Activated CD4-positive, alpha-beta memory T cell treated with anti-CD3 and anti-CD28 coated beads for 36 hours (primary cell): ENCODE measurements at regions not wholly inside any gene's neighbourhood (a gene's known extent, or its start where the extent isn't known, plus 50 kb on each side); places are given as distances from the start of the nearest gene placed in this dataset.

Source experiments
- CTCF ChIA-PET: fragments of 350-600 bp; sonication (Branson Sonifier 250); formaldehyde crosslinking; loops from one replicate; lab custom pipeline; 2021; ENCODE audit warnings: antibody characterized with exemption, inconsistent platforms; lab: Charles Lee
- POLR2A ChIA-PET: fragments of 350-600 bp; sonication (Branson Sonifier 250); formaldehyde crosslinking; loops from one replicate; lab custom pipeline; 2021; ENCODE audit warnings: antibody characterized with exemption; lab: Charles Lee
- DNase-seq: peaks from one replicate; pipeline ENCODE4 v3.0.0-alpha.2; 2020
- H3K27ac Mint-ChIP-seq: one replicate; pipeline ENCODE4 v1.8.0; 2021; ENCODE audit warnings: mixed read lengths
- H3K27me3 Mint-ChIP-seq: one replicate; pipeline ENCODE4 v1.8.0; 2021; ENCODE audit warnings: mixed read lengths
- H3K36me3 Mint-ChIP-seq: one replicate; pipeline ENCODE4 v1.8.0; 2021; ENCODE audit warnings: mixed read lengths
- H3K4me1 Mint-ChIP-seq: one replicate; pipeline ENCODE4 v1.8.0; 2021; ENCODE audit warnings: low read depth, mixed read lengths
- H3K4me3 Mint-ChIP-seq: one replicate; pipeline ENCODE4 v1.8.0; 2021; ENCODE audit warnings: mild to moderate bottlenecking, mixed read lengths
- H3K9me3 Mint-ChIP-seq: one replicate; pipeline ENCODE4 v1.8.0; 2021; ENCODE audit warnings: mixed read lengths
- intact Hi-C: fragments of 100-400 bp; cut with micrococcal nuclease; formaldehyde crosslinking; loops from one replicate; pipeline ENCODE4 v1.15.1; 2023

DNA sequence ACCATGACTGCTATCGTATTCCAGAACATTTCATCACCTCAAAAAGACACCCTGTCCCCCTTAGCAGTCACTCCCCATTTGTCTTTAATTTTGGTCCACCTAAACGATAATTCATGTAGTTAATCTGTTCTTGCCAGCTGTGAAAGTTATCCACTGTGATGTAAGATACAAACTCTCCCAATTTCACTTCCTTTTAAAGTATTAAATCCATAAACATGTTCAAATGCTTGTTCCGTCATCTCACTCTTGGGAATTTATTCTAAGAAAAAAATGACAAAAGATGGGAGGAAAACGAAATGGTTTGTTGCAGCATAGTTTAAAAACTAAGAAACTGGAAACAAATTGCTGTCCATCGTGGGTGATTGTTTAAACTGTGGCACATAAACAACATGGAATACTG lies 53.7 kb upstream of the IRF2 start:
- H3K4me1 Mint-ChIP-seq, result peaks cover 11% of the 10 kb centered on the region
- H3K4me3 Mint-ChIP-seq, result no peak overlapping the region
- no peak for DNase-seq
- intact Hi-C loops, result no loop called here
- CTCF ChIA-PET, result interaction anchor here (0.7 to 1.3 kb wide), 2 partner anchors 10 to 358 kb away, joined by 3 read pairs; no protein-coding TSS in a partner anchor
- no peaks in the 10 kb centered on the region for H3K27me3 Mint-ChIP-seq
- H3K36me3 Mint-ChIP-seq, result peaks cover 13% of the 10 kb centered on the region
- POLR2A ChIA-PET, result no interaction called here
- H3K27ac Mint-ChIP-seq, result no peak overlapping the region
- peaks cover 20% of the 10 kb centered on the region for H3K9me3 Mint-ChIP-seq

DNA sequence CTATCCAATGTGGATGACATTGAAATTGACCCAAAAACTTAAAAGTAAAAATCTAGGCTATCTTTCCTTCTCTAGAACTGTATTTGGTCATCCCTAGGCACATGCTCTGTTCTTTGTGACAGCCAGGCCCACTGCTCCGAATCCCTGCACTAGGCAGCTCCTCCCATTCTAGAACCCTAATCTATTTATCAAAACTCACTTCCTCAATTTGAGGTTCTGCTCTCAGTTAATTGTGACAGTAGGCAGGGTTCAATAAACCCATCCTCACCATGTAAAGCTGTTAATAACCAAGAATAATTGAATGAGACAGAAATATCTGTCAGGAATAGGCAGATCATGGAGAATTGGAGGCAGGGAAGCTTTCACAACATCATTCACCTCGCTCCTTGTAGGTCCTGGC lies 51.9 kb upstream of the IRF2 start:
- Mint-ChIP-seq H3K4me1 (peaks cover 8% of the 10 kb centered on the region), H3K36me3 (peaks cover 13% of the 10 kb centered on the region), H3K27ac (no peak overlapping the region), H3K9me3 (peaks cover 22% of the 10 kb centered on the region), H3K4me3 (no peak overlapping the region), H3K27me3 (no peaks in the 10 kb centered on the region)
- CTCF ChIA-PET, result interaction anchor here (0.7 to 1.7 kb wide), 2 partner anchors 262 to 264 kb away, joined by 3 to 5 read pairs; no protein-coding TSS in a partner anchor
- no peak for DNase-seq
- POLR2A ChIA-PET, result no interaction called here
- intact Hi-C loops, result no loop called here
